H1 (cell line): ENCODE measurements at regions not wholly inside any gene's neighbourhood (a gene's known extent, or its start where the extent isn't known, plus 50 kb on each side); places are given as distances from the start of the nearest gene placed in this dataset.

Experiments used
- ATF3 ChIP-seq: IDR thresholded peaks from 2 replicates; pipeline ENCODE4 v1.6.1; 2011; ENCODE audit warnings: low read depth, mild to moderate bottlenecking, low read length; ENCODE audit not compliant: insufficient read depth
- BACH1 ChIP-seq: IDR thresholded peaks from 2 replicates; pipeline ENCODE4 v1.6.1; 2012; ENCODE audit warnings: low read length, improper control_type of control experiment
- BRCA1 ChIP-seq: IDR thresholded peaks from 2 replicates; pipeline ENCODE4 v1.6.1; 2012; ENCODE audit warnings: low read depth, low read length, improper control_type of control experiment
- CBX5 ChIP-seq: fragments of 300-800, 300-1000 bp; sonication (generic); IDR thresholded peaks from 2 replicates; pipeline ENCODE4 v1.7.1; 2016; ENCODE audit warnings: antibody characterized with exemption, low read length, low read depth
- CHD2 ChIP-seq: IDR thresholded peaks from 2 replicates; pipeline ENCODE4 v1.6.1; 2012; ENCODE audit warnings: low read length, improper control_type of control experiment
- CTBP2 ChIP-seq: IDR thresholded peaks from 2 replicates; pipeline ENCODE4 v1.7.0; 2011; ENCODE audit warnings: borderline replicate concordance, mild to moderate bottlenecking, moderate library complexity, mixed read lengths, low read length; ENCODE audit not compliant: insufficient read depth, insufficient read length
- E2F6 ChIP-seq: IDR thresholded peaks from 2 replicates; pipeline ENCODE4 v1.6.1; 2012; ENCODE audit warnings: inconsistent platforms
- MAX ChIP-seq: IDR thresholded peaks from 2 replicates; pipeline ENCODE4 v1.6.1; 2012; ENCODE audit warnings: inconsistent platforms
- RBBP5 ChIP-seq: IDR thresholded peaks from 2 replicates; pipeline ENCODE4 v1.7.1; 2012; ENCODE audit warnings: low read depth, mild to moderate bottlenecking, inconsistent platforms, low read length, moderate library complexity, borderline replicate concordance
- SP2 ChIP-seq: IDR thresholded peaks from 2 replicates; pipeline ENCODE4 v1.6.1; 2012; ENCODE audit warnings: mild to moderate bottlenecking, low read length, inconsistent platforms
- TF ChIP-seq, protein P1 (sequence below): fragments of 300-600 bp; sonication (generic); IDR thresholded peaks from 2 replicates; pipeline ENCODE4 v1.7.1; 2012; ENCODE audit warnings: low read length, moderate library complexity, mild to moderate bottlenecking, inconsistent platforms; ENCODE audit not compliant: insufficient replicate concordance

GRCh38 chr2:176473177-176473576, 203.9 kb downstream of the MTX2 start (continued):
- TF ChIP-seq, protein P1, sequence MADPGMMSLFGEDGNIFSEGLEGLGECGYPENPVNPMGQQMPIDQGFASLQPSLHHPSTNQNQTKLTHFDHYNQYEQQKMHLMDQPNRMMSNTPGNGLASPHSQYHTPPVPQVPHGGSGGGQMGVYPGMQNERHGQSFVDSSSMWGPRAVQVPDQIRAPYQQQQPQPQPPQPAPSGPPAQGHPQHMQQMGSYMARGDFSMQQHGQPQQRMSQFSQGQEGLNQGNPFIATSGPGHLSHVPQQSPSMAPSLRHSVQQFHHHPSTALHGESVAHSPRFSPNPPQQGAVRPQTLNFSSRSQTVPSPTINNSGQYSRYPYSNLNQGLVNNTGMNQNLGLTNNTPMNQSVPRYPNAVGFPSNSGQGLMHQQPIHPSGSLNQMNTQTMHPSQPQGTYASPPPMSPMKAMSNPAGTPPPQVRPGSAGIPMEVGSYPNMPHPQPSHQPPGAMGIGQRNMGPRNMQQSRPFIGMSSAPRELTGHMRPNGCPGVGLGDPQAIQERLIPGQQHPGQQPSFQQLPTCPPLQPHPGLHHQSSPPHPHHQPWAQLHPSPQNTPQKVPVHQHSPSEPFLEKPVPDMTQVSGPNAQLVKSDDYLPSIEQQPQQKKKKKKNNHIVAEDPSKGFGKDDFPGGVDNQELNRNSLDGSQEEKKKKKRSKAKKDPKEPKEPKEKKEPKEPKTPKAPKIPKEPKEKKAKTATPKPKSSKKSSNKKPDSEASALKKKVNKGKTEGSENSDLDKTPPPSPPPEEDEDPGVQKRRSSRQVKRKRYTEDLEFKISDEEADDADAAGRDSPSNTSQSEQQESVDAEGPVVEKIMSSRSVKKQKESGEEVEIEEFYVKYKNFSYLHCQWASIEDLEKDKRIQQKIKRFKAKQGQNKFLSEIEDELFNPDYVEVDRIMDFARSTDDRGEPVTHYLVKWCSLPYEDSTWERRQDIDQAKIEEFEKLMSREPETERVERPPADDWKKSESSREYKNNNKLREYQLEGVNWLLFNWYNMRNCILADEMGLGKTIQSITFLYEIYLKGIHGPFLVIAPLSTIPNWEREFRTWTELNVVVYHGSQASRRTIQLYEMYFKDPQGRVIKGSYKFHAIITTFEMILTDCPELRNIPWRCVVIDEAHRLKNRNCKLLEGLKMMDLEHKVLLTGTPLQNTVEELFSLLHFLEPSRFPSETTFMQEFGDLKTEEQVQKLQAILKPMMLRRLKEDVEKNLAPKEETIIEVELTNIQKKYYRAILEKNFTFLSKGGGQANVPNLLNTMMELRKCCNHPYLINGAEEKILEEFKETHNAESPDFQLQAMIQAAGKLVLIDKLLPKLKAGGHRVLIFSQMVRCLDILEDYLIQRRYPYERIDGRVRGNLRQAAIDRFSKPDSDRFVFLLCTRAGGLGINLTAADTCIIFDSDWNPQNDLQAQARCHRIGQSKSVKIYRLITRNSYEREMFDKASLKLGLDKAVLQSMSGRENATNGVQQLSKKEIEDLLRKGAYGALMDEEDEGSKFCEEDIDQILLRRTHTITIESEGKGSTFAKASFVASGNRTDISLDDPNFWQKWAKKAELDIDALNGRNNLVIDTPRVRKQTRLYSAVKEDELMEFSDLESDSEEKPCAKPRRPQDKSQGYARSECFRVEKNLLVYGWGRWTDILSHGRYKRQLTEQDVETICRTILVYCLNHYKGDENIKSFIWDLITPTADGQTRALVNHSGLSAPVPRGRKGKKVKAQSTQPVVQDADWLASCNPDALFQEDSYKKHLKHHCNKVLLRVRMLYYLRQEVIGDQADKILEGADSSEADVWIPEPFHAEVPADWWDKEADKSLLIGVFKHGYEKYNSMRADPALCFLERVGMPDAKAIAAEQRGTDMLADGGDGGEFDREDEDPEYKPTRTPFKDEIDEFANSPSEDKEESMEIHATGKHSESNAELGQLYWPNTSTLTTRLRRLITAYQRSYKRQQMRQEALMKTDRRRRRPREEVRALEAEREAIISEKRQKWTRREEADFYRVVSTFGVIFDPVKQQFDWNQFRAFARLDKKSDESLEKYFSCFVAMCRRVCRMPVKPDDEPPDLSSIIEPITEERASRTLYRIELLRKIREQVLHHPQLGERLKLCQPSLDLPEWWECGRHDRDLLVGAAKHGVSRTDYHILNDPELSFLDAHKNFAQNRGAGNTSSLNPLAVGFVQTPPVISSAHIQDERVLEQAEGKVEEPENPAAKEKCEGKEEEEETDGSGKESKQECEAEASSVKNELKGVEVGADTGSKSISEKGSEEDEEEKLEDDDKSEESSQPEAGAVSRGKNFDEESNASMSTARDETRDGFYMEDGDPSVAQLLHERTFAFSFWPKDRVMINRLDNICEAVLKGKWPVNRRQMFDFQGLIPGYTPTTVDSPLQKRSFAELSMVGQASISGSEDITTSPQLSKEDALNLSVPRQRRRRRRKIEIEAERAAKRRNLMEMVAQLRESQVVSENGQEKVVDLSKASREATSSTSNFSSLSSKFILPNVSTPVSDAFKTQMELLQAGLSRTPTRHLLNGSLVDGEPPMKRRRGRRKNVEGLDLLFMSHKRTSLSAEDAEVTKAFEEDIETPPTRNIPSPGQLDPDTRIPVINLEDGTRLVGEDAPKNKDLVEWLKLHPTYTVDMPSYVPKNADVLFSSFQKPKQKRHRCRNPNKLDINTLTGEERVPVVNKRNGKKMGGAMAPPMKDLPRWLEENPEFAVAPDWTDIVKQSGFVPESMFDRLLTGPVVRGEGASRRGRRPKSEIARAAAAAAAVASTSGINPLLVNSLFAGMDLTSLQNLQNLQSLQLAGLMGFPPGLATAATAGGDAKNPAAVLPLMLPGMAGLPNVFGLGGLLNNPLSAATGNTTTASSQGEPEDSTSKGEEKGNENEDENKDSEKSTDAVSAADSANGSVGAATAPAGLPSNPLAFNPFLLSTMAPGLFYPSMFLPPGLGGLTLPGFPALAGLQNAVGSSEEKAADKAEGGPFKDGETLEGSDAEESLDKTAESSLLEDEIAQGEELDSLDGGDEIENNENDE = no peak
- TF ChIP-seq SP2 (no peak), BRCA1 (no peak), E2F6 (no peak), RBBP5 (no peak), CHD2 (no peak), BACH1 (no peak), CBX5 (no peak), ATF3 (no peak), CTBP2 (no peak), MAX (no peak)
